Loucy (cell line): ENCODE measurements at regions not wholly inside any gene's neighbourhood (a gene's known extent, or its start where the extent isn't known, plus 50 kb on each side); places are given as distances from the start of the nearest gene placed in this dataset.

Experiments
- CTCF ChIP-seq: fragments of 200-600 bp; sonication (generic); conservative IDR thresholded peaks from 2 replicates; pipeline ENCODE4 v1.5.1; 2014; ENCODE audit warnings: mild to moderate bottlenecking, antibody characterized with exemption, low read length
- EZH2phosphoT487 ChIP-seq: fragments of 200-600 bp; IDR thresholded peaks from 2 replicates; pipeline ENCODE4 v1.6.1; 2018; ENCODE audit warnings: antibody characterized with exemption, mild to moderate bottlenecking, moderate library complexity, borderline replicate concordance

- TF ChIP-seq CTCF: no peak
- no peak for TF ChIP-seq EZH2phosphoT487
Measured at GRCh38 chr10:64465653-64466052, 944.5 kb downstream of the REEP3 start.
